Right atrium auricular region (tissue), 2 donors: ENCODE measurements at regions not wholly inside any gene's neighbourhood (a gene's known extent, or its start where the extent isn't known, plus 50 kb on each side); places are given as distances from the start of the nearest gene placed in this dataset.

ENCODE experiments used
- DNase-seq: peaks from one replicate; pipeline ENCODE4 v3.0.0-alpha.2; 2019; ENCODE audit warnings: low spot score
- H3K27ac ChIP-seq, 2 donors: fragments of 200-600 bp; sonication (generic); 1 replicate in 1 of 2; 2 replicates in 1 of 2; pipeline ENCODE4 v1.5.1; 2016 to 2019
- H3K27me3 ChIP-seq, 2 donors: fragments of 200-600 bp; sonication (generic); one replicate each; pipeline versions ENCODE4 v1.5.1 to v1.6.0; 2017 to 2019
- H3K36me3 ChIP-seq: fragments of 200-600 bp; sonication (generic); one replicate; pipeline ENCODE4 v1.5.1; 2016
- H3K4me1 ChIP-seq, 2 donors: fragments of 200-600 bp; sonication (generic); one replicate each; pipeline versions ENCODE4 v1.5.1 to v1.6.0; 2017 to 2019
- H3K4me3 ChIP-seq, 2 donors: fragments of 200-600 bp; sonication (generic); 1 replicate in 1 of 2; 2 replicates in 1 of 2; pipeline ENCODE4 v1.5.1; 2017 to 2019; ENCODE audit warnings: mild to moderate bottlenecking in 1 of 2, moderate library complexity in 1 of 2
- H3K9me3 ChIP-seq, 2 donors: fragments of 200-600 bp; sonication (generic); one replicate each; pipeline ENCODE4 v1.5.1; 2019
- CTCF ChIP-seq, 2 donors: fragments of 200-600 bp; sonication (generic); IDR thresholded peaks; one replicate each; pipeline ENCODE4 v1.5.1; 2019; ENCODE audit warnings: antibody characterized with exemption in 2 of 2

GRCh38 chr1:193346085-193346484, 159.7 kb upstream of the B3GALT2 start:
- Histone ChIP-seq H3K27me3 (no peaks in the 10 kb centered on the region), H3K9me3 (no peaks in the 10 kb centered on the region), H3K27ac (no peak overlapping the region), H3K36me3 (no peaks in the 10 kb centered on the region), H3K4me1 (peaks cover 0 to 6% of the 10 kb centered on the region in 2 donors), H3K4me3 (no peak overlapping the region)
- no peak for TF ChIP-seq CTCF (IDR thresholded peaks at IDR 0.05)
- DNase-seq = no peak

DNA sequence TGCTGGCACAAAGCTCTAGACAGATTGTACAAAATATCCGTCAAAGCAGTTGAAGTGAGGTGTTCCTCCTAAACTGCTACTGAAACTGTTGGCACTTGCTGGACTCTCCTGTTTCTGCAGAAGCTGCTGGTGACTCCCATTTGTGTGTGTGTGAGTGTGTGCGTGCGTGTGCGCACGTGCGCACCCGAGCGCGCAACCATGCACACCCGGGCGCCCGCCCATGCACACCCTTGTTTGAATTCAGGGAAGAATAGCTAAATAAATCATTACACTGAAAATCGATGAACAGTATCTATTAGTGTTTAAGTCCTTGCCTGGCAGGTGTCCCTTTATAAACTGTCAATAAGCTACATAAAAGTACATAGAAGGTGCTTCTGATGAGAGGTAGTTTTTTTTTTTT, 156.4 kb upstream of the B3GALT2 start:
- DNase-seq = no peak
- Histone ChIP-seq H3K4me1 (peaks cover 0 to 6% of the 10 kb centered on the region in 2 donors), H3K4me3 (no peak overlapping the region), H3K27ac (no peak overlapping the region), H3K36me3 (no peaks in the 10 kb centered on the region), H3K9me3 (no peaks in the 10 kb centered on the region), H3K27me3 (no peaks in the 10 kb centered on the region)
- no peak for TF ChIP-seq CTCF (IDR thresholded peaks at IDR 0.05)

DNA sequence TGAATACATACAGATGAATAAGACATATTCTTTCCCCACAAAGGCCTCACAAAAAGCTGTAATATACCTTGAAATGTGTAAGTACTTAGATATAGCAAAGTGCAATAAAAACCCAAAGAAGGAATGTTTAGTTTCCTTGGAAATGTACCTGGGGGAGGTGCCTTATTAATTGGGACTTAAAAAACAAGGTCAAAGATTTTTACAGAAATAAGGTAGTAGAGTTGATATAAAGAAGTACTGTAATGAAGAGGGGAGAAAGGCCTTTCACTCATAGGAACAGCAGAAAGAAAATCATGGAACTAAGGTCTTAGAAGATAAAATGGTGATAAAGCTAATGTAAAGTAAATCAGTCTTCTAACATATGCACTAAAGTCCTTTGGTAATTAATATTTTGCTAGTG, 153.9 kb upstream of the B3GALT2 start:
- DNase-seq = no peak
- no peaks in the 10 kb centered on the region for H3K4me1 ChIP-seq
- no peaks in the 10 kb centered on the region for H3K27me3 ChIP-seq
- H3K9me3 ChIP-seq = no peaks in the 10 kb centered on the region
- no peaks in the 10 kb centered on the region for H3K36me3 ChIP-seq
- TF ChIP-seq CTCF (IDR thresholded peaks at IDR 0.05) = no peak
- H3K4me3 ChIP-seq = no peak overlapping the region
- H3K27ac ChIP-seq = no peak overlapping the region

- no peak for TF ChIP-seq CTCF (IDR thresholded peaks at IDR 0.05)
Observed at GRCh38 chr1:193339401-193339800, 153.0 kb upstream of the B3GALT2 start.

DNA sequence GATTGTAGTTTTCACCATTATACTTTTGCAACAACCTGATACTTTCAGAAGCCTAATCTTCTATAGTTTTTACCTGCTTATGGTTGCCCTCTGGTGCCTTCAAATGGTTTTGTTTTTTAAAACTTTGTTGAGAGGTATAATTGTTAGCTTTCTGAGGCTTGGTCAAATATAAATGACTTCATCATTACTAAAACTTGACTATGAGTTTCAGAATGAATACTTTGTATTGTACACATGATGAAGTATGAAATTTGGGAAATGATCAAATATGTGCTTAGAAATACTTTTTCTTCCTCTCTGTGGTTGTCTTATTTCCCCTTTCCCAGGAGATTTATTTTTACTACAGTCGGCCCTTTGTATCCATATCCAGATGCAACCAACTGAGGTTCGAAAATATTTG, 151.8 kb upstream of the B3GALT2 start:
- Histone ChIP-seq H3K4me3 (no peak overlapping the region), H3K4me1 (no peaks in the 10 kb centered on the region), H3K27me3 (no peaks in the 10 kb centered on the region), H3K36me3 (no peaks in the 10 kb centered on the region), H3K9me3 (peaks cover 0 to 12% of the 10 kb centered on the region in 2 donors), H3K27ac (no peak overlapping the region)
- no peak for TF ChIP-seq CTCF (IDR thresholded peaks at IDR 0.05)
- DNase-seq = no peak

More at GRCh38 chr1:193339401-193339800, 153.0 kb upstream of the B3GALT2 start:
- no peaks in the 10 kb centered on the region for H3K9me3 ChIP-seq
- no peaks in the 10 kb centered on the region for H3K27me3 ChIP-seq
- no peak overlapping the region for H3K27ac ChIP-seq
- H3K4me3 ChIP-seq = no peak overlapping the region
- no peak for DNase-seq
- H3K4me1 ChIP-seq = no peaks in the 10 kb centered on the region
- H3K36me3 ChIP-seq = no peaks in the 10 kb centered on the region

DNA sequence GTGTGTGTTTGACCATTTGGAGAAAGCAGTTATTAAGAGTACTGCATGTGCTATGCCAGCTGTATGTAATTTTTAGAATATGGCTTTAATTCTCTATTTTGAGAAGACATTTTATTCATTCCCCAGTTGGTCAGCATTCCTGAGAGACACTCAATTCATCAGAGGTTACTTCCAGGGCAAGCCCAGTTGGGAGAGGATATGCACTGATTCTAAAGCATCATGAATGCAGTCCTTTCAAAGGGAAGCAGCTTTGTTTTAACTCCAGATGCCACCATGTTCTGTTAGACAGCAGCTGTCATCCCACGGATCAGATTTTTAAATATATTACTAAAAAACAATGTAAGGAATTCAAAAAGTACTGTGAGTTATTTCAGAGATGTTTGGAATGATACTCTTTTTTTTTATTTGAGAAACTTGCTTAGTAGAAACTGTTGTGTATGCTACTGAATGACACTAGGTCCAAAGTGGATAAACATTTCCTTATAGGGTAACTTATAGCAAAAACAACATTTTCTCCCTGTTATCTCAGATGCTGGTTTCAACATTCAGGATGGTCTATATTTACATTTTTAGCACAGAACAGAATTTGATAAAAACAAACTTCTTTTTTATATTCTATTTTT, 149.5 kb upstream of the B3GALT2 start:
- Histone ChIP-seq H3K36me3 (no peaks in the 10 kb centered on the region), H3K4me1 (no peaks in the 10 kb centered on the region), H3K9me3 (peaks cover 0 to 35% of the 10 kb centered on the region in 2 donors), H3K27ac (no peak overlapping the region), H3K4me3 (no peak overlapping the region), H3K27me3 (no peaks in the 10 kb centered on the region)
- no peak for TF ChIP-seq CTCF (IDR thresholded peaks at IDR 0.05)
- no peak for DNase-seq
